KMS-11 (cell line): ENCODE measurements at regions not wholly inside any gene's neighbourhood (a gene's known extent, or its start where the extent isn't known, plus 50 kb on each side); places are given as distances from the start of the nearest gene placed in this dataset.

ENCODE experiments used
- H2AFZ ChIP-seq: fragments of 200-600 bp; sonication (generic); 2 replicates; pipeline ENCODE4 v1.6.1; 2016; ENCODE audit warnings: antibody characterized with exemption, mixed run types, low read depth
- H3K27ac ChIP-seq: fragments of 200-600 bp; sonication (generic); 2 replicates; pipeline ENCODE4 v1.6.1; 2016; ENCODE audit warnings: mild to moderate bottlenecking, mixed run types
- H3K27me3 ChIP-seq: fragments of 200-600 bp; sonication (generic); 2 replicates; pipeline ENCODE4 v1.6.1; 2017; ENCODE audit warnings: mild to moderate bottlenecking, low read depth, mixed run types, moderate library complexity; ENCODE audit not compliant: insufficient read depth
- H3K36me3 ChIP-seq: fragments of 200-600 bp; sonication (generic); 2 replicates; pipeline ENCODE4 v1.6.1; 2017; ENCODE audit warnings: mild to moderate bottlenecking, mixed run types; ENCODE audit not compliant: insufficient read depth
- H3K4me1 ChIP-seq: fragments of 200-600 bp; sonication (generic); 2 replicates; pipeline ENCODE4 v1.6.1; 2016; ENCODE audit warnings: mild to moderate bottlenecking, low read depth, mixed run types; ENCODE audit not compliant: poor library complexity, severe bottlenecking
- H3K4me2 ChIP-seq: fragments of 200-600 bp; sonication (generic); 2 replicates; pipeline ENCODE4 v1.7.0; 2016; ENCODE audit warnings: mild to moderate bottlenecking, mixed run types
- H3K4me3 ChIP-seq: fragments of 200-600 bp; sonication (generic); IDR thresholded peaks from 2 replicates; pipeline ENCODE4 v1.6.1; 2017; ENCODE audit warnings: low read depth, low read length, mixed read lengths; ENCODE audit not compliant: insufficient read depth
- H3K79me2 ChIP-seq: fragments of 200-600 bp; sonication (generic); 2 replicates; pipeline ENCODE4 v1.6.1; 2016; ENCODE audit warnings: low read depth, mixed run types; ENCODE audit not compliant: insufficient read depth
- H3K9ac ChIP-seq: fragments of 200-600 bp; sonication (generic); 2 replicates; pipeline ENCODE4 v1.6.1; 2016; ENCODE audit warnings: mild to moderate bottlenecking, mixed run types
- H4K20me1 ChIP-seq: fragments of 200-600 bp; sonication (generic); 2 replicates; pipeline ENCODE4 v1.6.1; 2016; ENCODE audit warnings: mild to moderate bottlenecking, mixed run types; ENCODE audit not compliant: insufficient read depth
- CTCF ChIP-seq: fragments of 200-600 bp; sonication (generic); conservative IDR thresholded peaks from 2 replicates; pipeline ENCODE4 v1.6.1; 2017; ENCODE audit warnings: low read depth, mild to moderate bottlenecking, antibody characterized with exemption, low read length, moderate library complexity, mixed read lengths

- TF ChIP-seq CTCF: no peak
- Histone ChIP-seq H3K36me3 (no peaks in the 10 kb centered on the region), H2AFZ (no peak overlapping the region)
Measured at GRCh38 chr18:71028285-71028762, 739.5 kb downstream of the SOCS6 start.

GRCh38 chr18:71027531-71027930 is 738.7 kb downstream of the SOCS6 start:
- Histone ChIP-seq H3K27ac (no peak overlapping the region), H2AFZ (no peak overlapping the region), H3K27me3 (no peaks in the 10 kb centered on the region), H4K20me1 (no peaks in the 10 kb centered on the region), H3K4me1 (no peaks in the 10 kb centered on the region), H3K79me2 (no peaks in the 10 kb centered on the region), H3K9ac (no peak overlapping the region), H3K4me2 (no peak overlapping the region), H3K36me3 (no peaks in the 10 kb centered on the region), H3K4me3 (no peak overlapping the region)
- no peak for TF ChIP-seq CTCF

More at GRCh38 chr18:71028285-71028762, 739.5 kb downstream of the SOCS6 start:
- H4K20me1 ChIP-seq: no peaks in the 10 kb centered on the region
- no peak overlapping the region for H3K4me2 ChIP-seq
- H3K4me1 ChIP-seq: no peaks in the 10 kb centered on the region
- no peak overlapping the region for H3K9ac ChIP-seq
- H3K27ac ChIP-seq: no peak overlapping the region
- H3K79me2 ChIP-seq: no peaks in the 10 kb centered on the region
- no peaks in the 10 kb centered on the region for H3K27me3 ChIP-seq
- H3K4me3 ChIP-seq: no peak overlapping the region

- no peaks in the 10 kb centered on the region for H4K20me1 ChIP-seq
- H3K27ac ChIP-seq: no peak overlapping the region
- TF ChIP-seq CTCF: no peak
- H3K9ac ChIP-seq: no peak overlapping the region
- H2AFZ ChIP-seq: no peak overlapping the region
- no peak overlapping the region for H3K4me3 ChIP-seq
- no peaks in the 10 kb centered on the region for H3K27me3 ChIP-seq
- H3K79me2 ChIP-seq: no peaks in the 10 kb centered on the region
- H3K4me2 ChIP-seq: no peak overlapping the region
- H3K36me3 ChIP-seq: no peaks in the 10 kb centered on the region
- H3K4me1 ChIP-seq: no peaks in the 10 kb centered on the region
Measured at GRCh38 chr18:71025505-71026225, 736.8 kb downstream of the SOCS6 start.

- no peaks in the 10 kb centered on the region for H3K36me3 ChIP-seq
- H3K4me1 ChIP-seq: no peaks in the 10 kb centered on the region
- H3K27me3 ChIP-seq: no peaks in the 10 kb centered on the region
- H3K27ac ChIP-seq: no peak overlapping the region
- H4K20me1 ChIP-seq: no peaks in the 10 kb centered on the region
- H2AFZ ChIP-seq: no peak overlapping the region
- H3K4me2 ChIP-seq: no peak overlapping the region
- H3K79me2 ChIP-seq: no peaks in the 10 kb centered on the region
- no peak for TF ChIP-seq CTCF
- no peak overlapping the region for H3K9ac ChIP-seq
- no peak overlapping the region for H3K4me3 ChIP-seq
Measured at GRCh38 chr18:71022389-71022788, 733.5 kb downstream of the SOCS6 start.
